PFSK-1 (cell line): ENCODE measurements at regions not wholly inside any gene's neighbourhood (a gene's known extent, or its start where the extent isn't known, plus 50 kb on each side); places are given as distances from the start of the nearest gene placed in this dataset.

Source experiments
- FOXP2 ChIP-seq: optimal IDR thresholded peaks from 2 replicates; pipeline ENCODE3; 2011; ENCODE audit warnings: borderline replicate concordance, control low read depth, inconsistent platforms; ENCODE audit not compliant: insufficient read depth; ENCODE audit errors: extremely low read length, extremely low read depth
- POLR2AphosphoS5 ChIP-seq: IDR thresholded peaks from 2 replicates; pipeline ENCODE4 v1.6.1; 2012; ENCODE audit warnings: low read depth, mild to moderate bottlenecking, control low read depth, low read length, moderate library complexity
- SIN3A ChIP-seq: IDR thresholded peaks from 2 replicates; pipeline ENCODE4 v1.6.1; 2012; ENCODE audit warnings: mild to moderate bottlenecking, low read length, moderate library complexity, borderline replicate concordance; ENCODE audit not compliant: insufficient read depth
- TAF1 ChIP-seq: IDR thresholded peaks from 2 replicates; pipeline ENCODE4 v1.6.1; 2012; ENCODE audit warnings: low read length, control low read depth, borderline replicate concordance; ENCODE audit not compliant: insufficient read depth
- TF ChIP-seq, protein P1 (sequence below), 2 experiments: IDR thresholded peaks; 2 replicates each; pipeline versions ENCODE4 v1.6.1 to v1.8.0; 2011 to 2012; ENCODE audit warnings: low read depth in 2 of 2, low read length in 2 of 2, control low read depth in 1 of 2, inconsistent platforms in 1 of 2, mild to moderate bottlenecking in 1 of 2, moderate library complexity in 1 of 2; ENCODE audit not compliant: insufficient read depth in 1 of 2

DNA sequence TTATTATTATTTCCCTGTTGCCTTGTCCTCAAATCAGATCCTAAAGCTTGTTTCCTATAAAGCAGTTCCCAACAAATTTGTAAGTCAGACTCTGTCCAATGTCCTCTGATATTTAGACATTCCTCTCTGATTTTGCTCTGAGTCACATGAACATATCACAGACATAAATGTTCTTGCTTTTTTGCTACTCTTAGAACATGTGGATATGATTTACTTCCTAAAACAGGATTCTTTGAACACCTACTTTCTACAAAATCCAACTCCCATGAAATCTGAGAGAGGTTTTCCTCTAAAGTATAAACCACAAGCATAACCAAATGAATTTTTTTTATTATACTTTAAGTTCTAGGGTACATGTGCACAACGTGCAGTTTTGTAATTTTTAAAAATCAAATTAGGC, 181.3 kb upstream of the SLC38A2 start:
- TF ChIP-seq SIN3A (no peak), FOXP2 (no peak), POLR2AphosphoS5 (no peak), TAF1 (no peak)
- TF ChIP-seq, protein P1, sequence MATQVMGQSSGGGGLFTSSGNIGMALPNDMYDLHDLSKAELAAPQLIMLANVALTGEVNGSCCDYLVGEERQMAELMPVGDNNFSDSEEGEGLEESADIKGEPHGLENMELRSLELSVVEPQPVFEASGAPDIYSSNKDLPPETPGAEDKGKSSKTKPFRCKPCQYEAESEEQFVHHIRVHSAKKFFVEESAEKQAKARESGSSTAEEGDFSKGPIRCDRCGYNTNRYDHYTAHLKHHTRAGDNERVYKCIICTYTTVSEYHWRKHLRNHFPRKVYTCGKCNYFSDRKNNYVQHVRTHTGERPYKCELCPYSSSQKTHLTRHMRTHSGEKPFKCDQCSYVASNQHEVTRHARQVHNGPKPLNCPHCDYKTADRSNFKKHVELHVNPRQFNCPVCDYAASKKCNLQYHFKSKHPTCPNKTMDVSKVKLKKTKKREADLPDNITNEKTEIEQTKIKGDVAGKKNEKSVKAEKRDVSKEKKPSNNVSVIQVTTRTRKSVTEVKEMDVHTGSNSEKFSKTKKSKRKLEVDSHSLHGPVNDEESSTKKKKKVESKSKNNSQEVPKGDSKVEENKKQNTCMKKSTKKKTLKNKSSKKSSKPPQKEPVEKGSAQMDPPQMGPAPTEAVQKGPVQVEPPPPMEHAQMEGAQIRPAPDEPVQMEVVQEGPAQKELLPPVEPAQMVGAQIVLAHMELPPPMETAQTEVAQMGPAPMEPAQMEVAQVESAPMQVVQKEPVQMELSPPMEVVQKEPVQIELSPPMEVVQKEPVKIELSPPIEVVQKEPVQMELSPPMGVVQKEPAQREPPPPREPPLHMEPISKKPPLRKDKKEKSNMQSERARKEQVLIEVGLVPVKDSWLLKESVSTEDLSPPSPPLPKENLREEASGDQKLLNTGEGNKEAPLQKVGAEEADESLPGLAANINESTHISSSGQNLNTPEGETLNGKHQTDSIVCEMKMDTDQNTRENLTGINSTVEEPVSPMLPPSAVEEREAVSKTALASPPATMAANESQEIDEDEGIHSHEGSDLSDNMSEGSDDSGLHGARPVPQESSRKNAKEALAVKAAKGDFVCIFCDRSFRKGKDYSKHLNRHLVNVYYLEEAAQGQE (IDR thresholded peaks at IDR 0.05; ENCODE audit: insufficient read depth in 1 of 2, low read depth in 2 of 2, low read length in 2 of 2): no peak

DNA sequence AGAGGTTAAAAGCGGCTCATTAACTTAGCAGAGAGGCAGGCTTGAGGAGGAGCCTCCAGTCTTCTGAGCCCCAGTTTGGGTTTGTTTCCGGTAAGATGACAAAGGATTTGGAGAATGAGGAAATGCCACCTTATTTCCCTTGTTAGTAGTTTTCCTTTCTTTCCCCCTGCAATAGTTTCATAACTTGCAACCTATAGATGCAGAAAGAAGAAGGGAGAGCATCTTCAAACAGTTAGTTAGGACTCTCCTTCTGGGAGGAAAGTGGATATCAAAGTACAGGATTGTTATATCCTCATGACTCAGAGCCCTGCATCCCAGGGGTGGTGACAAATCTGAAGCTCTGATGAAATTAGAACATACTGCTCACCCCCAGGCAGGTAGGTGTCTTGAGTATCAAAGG, 180.7 kb upstream of the SLC38A2 start:
- TF ChIP-seq SIN3A: no peak
- no peak for TF ChIP-seq POLR2AphosphoS5
- TF ChIP-seq FOXP2: no peak
- TF ChIP-seq, protein P1 (IDR thresholded peaks at IDR 0.05; ENCODE audit: insufficient read depth in 1 of 2, low read depth in 2 of 2, low read length in 2 of 2): no peak
- TF ChIP-seq TAF1: no peak

DNA sequence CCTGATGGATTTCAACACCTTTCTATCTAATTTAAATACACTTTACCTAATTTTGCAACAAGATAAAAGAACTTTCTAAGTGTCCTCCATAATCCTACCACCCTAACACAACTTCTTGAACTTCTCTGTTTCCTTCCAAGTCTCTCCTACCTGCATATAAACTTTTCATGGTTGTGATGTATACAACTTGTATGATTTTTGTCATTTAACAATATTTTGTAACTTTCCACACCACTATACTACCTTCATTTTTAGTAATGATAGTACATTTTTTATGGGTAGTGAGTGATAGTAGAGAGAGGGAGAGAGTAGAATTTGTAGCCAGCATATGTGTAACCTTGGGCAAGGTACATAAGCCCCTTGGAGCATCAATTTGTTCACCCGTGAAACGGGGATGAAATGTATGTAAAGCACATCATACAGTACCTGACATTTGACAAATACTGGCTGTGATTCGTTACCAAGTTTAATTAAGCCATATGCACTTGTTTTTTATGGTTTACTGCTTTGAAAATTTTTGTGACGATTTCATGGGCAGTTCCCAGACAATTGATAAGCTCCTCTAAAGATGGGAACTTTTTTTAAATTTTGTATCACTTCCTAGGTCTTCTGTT, 177.8 kb upstream of the SLC38A2 start:
- TF ChIP-seq TAF1 (no peak), SIN3A (no peak), POLR2AphosphoS5 (no peak)
- TF ChIP-seq, protein P1 (IDR thresholded peaks at IDR 0.05; ENCODE audit: insufficient read depth in 1 of 2, low read depth in 2 of 2, low read length in 2 of 2): no peak

DNA sequence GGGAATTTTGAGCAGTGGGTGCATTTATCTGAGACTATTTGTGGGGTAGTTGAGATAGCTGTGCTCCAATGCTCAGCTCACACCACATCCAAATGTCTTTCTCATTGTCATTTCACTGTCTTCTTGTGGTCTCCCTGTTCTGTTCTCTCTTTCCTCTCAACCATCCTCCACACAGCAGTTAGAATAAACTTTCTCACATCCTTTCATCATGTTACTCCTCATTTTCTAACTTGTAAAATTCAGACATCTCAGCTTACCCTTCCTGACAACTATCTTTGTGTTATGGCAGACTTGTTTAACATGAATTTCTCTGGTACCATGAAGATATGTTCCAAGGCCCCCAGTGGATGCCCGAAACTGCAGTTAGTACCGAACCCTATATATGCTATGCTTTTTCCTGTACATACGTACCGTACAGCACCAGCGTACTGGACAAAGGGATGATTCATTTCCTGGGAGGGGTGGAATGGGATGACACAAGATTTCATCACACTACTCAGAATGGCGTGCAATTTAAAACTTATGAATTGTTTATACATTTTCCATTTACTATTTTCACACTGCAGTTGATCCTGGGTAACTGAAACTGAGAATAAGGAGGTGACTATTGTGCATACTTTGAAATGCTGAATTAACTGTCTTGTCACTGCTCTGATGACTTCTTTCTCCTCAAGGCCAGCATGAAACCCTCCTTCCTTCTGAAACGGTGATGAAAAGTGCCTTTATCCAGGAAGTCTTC, 177.1 kb upstream of the SLC38A2 start:
- TF ChIP-seq FOXP2 (no peak), POLR2AphosphoS5 (peak; percentile 50; the same call in 1 of the 2 replicates)

DNA sequence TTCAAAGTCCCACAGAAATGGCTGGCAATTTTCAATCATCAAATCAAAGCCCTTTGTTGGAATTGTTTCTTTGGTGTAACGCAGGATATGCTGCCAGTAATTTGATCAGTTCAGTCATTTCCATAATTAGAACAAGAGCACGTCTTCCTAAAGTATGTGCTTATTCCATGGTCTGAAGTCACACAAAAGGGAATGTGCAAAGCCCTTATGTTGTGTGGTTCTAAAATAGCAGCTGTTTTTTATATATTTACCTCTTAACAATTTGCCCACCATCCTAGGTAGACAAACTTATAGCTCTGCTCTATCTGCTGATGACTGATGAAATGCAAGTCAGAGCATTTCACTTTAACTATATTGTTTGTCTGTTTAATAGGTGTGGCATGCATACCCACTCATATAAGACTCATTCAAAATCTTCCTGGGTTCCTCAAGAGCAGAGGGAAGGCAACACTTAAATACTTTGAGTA, 176.1 kb upstream of the SLC38A2 start:
- no peak for TF ChIP-seq TAF1
- no peak for TF ChIP-seq SIN3A
- TF ChIP-seq, protein P1 (IDR thresholded peaks at IDR 0.05; ENCODE audit: insufficient read depth in 1 of 2, low read depth in 2 of 2, low read length in 2 of 2): no peak
